ENCODE measurements at regions not wholly inside any gene's neighbourhood (a gene's known extent, or its start where the extent isn't known, plus 50 kb on each side); places are given as distances from the start of the nearest gene placed in this dataset.

GRCh38 chr4:180655886-180656285, 1587.3 kb upstream of the TENM3 start:
- no peak for TF ChIP-seq SRF (IDR thresholded peaks at IDR 0.05; ENCODE audit: low read depth)
- TF ChIP-seq POLR2A (IDR thresholded peaks at IDR 0.05; ENCODE audit: borderline replicate concordance, extremely low read depth, insufficient read depth, insufficient read length), result no peak
- no peak for TF ChIP-seq CTCF (IDR thresholded peaks at IDR 0.05 in 2 of 3, conservative IDR thresholded peaks at IDR 0.05 in 1 of 3; ENCODE audit: borderline replicate concordance in 1 of 3, insufficient read depth in 1 of 3, low read depth in 2 of 3, low read length in 2 of 3)
- no peak for TF ChIP-seq ZNF274 (IDR thresholded peaks at IDR 0.05; ENCODE audit: low read depth, low read length)
- no peak for TF ChIP-seq RAD21 (IDR thresholded peaks at IDR 0.05; ENCODE audit: low read depth)
- no peak for TF ChIP-seq ZFX (IDR thresholded peaks at IDR 0.05)
- TF ChIP-seq EZH2 (IDR thresholded peaks at IDR 0.05), result no peak
- no peak for TF ChIP-seq POLR2AphosphoS5 (IDR thresholded peaks at IDR 0.05; ENCODE audit: low read depth, low read length)
- TF ChIP-seq EZH2phosphoT487 (IDR thresholded peaks at IDR 0.05; ENCODE audit: borderline replicate concordance), result no peak
- no peak for TF ChIP-seq REST (IDR thresholded peaks at IDR 0.05; ENCODE audit: low read depth)
- no peak for TF ChIP-seq TCF7L2 (IDR thresholded peaks at IDR 0.05; ENCODE audit: borderline replicate concordance, extremely low read depth, insufficient read depth, insufficient read length)
- TF ChIP-seq SP1 (IDR thresholded peaks at IDR 0.05; ENCODE audit: low read depth), result no peak
- no peak for TF ChIP-seq ATF3 (IDR thresholded peaks at IDR 0.05)

All from HCT116 (cell line).